CD4-positive, alpha-beta T cell treated with Interferon alpha-2 for 1 hour (primary cell): ENCODE measurements at regions not wholly inside any gene's neighbourhood (a gene's known extent, or its start where the extent isn't known, plus 50 kb on each side); places are given as distances from the start of the nearest gene placed in this dataset.
A peak's percentile ranks its signal among the peaks of the same experiment; 100 is the strongest.

Source experiments
- DNase-seq, 2 donors: peaks; one replicate each; pipeline ENCODE4 v3.0.0-alpha.2; 2020 to 2022

GRCh38 chr3:23035927-23036640 is 167.0 kb upstream of the UBE2E2 start:
- DNase-seq, result peak in 1 of 2 donors; percentile 7

- no peak for DNase-seq
These were observed 166.4 kb upstream of the UBE2E2 start for GRCh38 chr3:23036728-23037127.

DNA sequence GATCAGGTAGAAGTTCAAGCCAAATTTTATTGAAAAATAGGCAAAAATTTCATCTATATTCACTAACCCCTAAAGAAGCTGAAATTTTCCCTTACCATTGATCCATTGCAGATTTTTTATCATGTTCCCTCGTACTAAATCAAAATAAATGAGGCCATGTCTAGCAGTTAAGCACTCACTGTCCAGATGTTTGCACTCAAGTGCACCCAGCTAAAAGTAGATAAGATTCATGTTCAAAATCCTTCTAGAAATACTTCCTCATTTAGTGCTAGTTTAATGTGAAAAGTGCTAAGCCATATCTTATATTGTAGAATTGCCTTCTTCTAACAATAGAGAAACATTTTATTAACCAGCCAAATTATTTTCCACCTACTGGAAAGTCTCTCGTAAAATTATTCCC is 164.7 kb upstream of the UBE2E2 start:
- DNase-seq, result no peak

DNA sequence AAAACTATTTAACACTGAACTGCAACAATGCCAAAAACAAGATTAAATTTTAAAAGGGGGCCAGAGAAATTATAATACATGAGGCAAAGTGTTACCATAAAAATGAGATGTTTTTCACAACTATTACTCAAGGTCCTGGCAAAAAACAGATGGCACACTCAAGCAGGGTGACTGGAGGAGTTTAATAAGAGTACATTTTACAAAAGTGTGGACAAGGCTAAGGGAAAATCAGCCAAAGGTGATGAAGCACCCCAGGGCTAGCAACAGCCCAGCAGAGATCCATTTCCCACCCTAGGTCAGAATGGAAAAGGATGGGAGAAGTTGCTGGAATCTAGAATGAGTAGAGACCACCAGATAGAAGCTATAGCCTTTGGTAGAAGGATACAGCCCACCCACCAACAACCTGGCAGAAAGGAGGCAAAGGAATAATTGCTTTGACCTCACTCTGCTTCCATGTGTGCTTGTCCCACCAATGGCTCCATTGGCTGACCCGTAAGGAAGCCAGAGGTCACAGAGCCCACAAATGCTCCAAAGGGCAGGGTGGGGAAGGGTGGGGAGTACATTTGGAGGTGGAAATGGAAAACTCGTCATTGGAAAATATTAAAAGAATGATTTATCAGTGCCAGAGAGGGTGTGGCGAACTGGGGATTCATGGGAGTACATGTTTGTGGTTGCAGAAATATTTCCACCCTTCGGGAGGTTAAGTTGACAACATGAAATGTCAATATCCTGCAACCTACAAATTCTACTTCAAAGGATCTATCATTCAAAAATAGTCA is 161.0 kb upstream of the UBE2E2 start:
- DNase-seq, result no peak

DNA sequence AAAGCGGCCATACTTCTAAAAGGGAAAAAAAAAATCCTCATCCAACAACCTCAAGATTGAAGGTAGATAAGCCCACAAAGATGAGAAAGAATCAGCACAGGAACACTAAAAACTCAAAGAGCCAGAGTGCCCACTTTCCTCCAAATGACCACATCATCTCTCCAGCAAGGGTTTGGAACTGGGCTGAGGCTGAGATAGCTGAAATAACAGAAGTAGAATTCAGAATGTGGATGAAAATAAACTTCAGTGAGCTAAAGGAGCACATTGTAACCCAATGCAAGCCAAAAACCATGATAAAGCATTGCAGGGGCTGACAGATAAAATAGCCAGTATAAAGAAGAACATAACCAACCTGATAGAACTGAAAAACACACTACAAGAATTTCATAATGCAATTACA is 158.7 kb upstream of the UBE2E2 start:
- DNase-seq, result no peak

DNA sequence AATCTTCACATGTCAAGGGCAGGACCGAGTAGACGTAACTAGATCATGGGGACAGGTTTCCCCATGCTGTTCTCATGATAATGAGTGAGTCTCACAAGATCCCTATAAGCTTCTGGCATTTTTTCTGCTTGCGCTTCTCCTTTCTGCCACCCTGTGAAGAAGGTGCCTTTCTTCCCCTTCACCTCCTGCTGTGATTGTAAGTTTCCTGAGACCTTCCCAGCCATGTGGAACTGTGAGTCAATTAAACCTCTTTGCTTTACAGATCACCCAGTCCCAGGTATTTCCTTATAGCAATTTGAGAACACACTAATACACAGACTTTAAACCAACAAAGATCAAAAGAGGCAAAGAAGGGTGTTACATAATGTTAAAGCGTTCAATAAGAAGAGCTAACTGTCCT is 156.6 kb upstream of the UBE2E2 start:
- DNase-seq, result no peak

GRCh38 chr3:23051240-23052140 is 151.6 kb upstream of the UBE2E2 start:
- no peak for DNase-seq

- DNase-seq, result no peak
These were observed 150.9 kb upstream of the UBE2E2 start for GRCh38 chr3:23052208-23052607.

DNA sequence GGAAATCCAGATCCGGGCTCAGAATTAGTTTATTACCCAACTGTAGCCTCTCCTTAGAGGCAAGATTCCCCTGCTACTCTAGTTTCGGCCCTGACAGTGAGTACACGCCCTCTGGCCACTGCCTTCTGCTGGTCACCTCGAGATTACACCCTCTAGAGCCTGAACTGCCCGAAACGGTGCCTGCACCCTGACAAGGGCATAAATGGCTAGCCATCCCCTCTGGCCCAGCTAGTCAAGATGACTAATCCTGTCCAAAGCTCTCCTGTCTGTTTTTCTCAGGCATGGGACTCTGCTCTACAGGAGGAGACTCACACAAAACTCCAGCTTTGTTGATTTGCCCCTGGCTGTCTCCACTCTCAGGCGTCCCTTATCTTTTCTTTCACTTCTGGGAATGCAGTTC is 150.5 kb upstream of the UBE2E2 start:
- no peak for DNase-seq

- DNase-seq, result no peak
These were observed 147.3 kb upstream of the UBE2E2 start for GRCh38 chr3:23055733-23056376.

DNA sequence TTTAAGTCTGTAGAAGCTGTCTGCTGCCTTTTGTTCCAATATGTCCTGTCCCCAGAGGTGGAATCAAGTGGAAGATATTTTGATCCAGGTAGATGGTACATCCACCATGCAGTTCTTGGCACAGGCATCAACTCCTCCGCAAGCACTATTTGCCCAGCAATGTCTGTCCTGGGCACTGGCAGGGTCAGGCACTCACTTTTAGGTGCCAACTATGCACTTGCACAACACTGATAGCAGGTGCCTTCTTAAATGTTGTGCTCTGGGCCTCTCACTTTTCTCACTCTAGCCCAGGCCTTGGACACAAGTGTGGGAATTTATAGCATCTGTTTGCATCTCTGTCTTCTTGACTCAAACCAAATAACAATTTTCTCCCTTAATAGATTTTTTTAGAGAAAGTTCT is 140.5 kb upstream of the UBE2E2 start:
- no peak for DNase-seq

DNA sequence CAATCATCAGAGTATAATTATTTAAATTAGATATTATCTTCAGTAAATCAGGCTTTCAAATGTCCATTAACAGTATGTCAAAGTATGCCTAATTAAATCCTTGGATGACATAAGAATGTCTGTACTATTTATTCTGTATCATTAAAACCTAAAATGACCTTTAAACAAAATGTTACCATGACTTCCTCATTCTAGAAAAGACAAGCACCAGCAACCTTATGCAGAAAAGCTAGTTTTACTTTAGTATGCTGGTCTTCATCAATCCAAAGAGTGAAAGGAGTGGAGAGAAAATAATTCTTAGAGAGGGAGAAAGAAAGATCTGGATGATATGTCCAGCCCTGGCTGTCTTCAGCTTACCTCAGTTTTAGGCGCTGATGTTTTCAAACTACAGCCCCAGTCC is 140.1 kb upstream of the UBE2E2 start:
- DNase-seq, result no peak

GRCh38 chr3:23067116-23067515 is 136.0 kb upstream of the UBE2E2 start:
- no peak for DNase-seq

DNA sequence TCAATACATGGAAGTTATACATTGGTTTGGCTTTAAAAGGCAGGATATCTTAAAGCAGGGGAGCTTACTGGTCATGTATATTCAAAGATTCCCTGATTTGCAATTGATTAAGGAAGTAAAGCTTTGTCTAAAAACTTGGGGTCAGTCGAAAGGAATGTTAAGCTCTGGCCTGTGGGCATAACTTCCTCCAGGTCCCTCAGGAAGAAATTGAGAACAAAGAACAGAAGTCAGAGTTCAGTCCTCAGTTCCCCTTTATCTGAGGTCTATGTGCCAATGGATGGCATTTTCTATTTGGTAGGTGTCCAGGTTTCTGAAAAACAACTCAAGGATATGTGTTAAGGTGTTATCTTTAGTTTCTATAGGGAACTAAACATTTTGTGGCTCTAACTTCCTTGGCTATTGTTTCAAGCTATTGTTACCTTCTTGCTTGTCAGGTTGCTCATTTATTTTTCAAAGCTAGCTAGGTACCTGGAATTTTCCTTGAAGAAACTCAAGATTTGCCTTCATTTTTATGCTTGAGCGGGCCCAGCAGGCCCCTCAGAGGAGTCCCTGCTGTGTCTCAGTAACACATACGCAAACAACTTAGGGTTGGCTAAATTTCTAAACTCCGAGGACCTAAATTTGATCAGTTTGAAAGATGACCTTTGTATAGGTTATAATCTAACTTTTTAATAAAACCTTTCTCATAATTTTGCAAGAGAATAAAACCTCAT is 135.0 kb upstream of the UBE2E2 start:
- DNase-seq, result no peak

- DNase-seq, result no peak
These were observed 131.8 kb upstream of the UBE2E2 start for GRCh38 chr3:23071296-23071695.

DNA sequence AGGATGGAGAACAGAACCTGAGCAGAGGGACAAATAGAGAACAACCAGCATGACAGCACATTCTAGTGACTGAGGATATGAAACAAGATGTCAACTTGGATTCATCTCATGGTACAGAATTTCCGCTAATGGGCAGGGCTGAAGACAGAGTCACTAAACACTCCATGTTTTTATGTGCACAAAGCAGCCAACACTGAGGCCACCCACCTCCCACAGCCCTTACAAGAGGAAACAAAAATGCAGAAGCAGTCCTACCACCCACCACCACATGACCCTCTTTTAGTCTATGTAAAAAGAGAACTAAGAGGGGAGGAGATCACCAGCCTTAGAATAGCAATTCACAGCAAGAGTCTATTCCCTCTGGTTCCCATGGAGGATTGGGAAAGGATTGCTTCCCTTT is 131.4 kb upstream of the UBE2E2 start:
- peak; percentile 16 to 45 for DNase-seq

- DNase-seq, result no peak
These were observed 130.4 kb upstream of the UBE2E2 start for GRCh38 chr3:23072693-23073092.

- DNase-seq, result no peak
These were observed 129.3 kb upstream of the UBE2E2 start for GRCh38 chr3:23073724-23074305.

GRCh38 chr3:23075496-23075895 is 127.6 kb upstream of the UBE2E2 start:
- no peak for DNase-seq

GRCh38 chr3:23076437-23076836 is 126.7 kb upstream of the UBE2E2 start:
- DNase-seq, result no peak

DNA sequence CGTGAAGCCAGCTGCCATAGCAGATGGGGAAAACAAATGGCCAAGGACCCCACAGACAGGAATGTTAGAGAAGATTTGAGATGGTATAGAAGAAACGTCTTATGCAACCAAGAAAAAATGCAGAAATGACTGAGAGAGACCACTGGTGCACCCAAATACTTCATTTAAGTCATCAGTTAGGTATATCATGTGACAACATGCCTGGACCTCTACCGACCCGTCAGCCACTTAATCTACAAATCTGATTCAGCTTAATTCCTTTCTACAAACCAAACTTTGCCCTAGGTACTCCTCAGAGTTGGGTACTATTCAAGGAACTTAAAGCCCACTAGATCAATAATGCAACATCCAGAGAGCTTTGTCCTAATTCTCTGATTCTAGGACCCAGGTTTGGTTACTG is 126.0 kb upstream of the UBE2E2 start:
- DNase-seq, result no peak

DNA sequence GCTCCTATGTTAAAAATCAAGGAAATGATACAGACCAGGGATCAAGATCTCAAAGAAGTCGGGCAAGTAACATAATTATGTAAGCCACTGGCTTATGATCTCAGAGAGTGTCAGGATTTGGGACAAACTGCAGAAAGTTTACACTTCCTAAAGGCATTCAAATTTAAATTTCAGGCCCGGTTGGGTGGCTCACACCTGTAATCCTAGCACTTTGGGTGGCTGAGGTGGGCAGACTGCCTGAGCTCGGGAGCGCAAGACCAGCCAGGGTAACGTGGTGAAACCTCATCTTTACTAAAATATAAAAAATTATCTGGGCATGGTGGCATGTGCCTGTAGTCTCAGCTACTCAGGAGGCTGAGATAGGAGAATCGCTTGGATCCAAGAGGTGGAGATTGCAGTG is 124.4 kb upstream of the UBE2E2 start:
- no peak for DNase-seq
